SK-N-SH (cell line): ENCODE measurements at regions not wholly inside any gene's neighbourhood (a gene's known extent, or its start where the extent isn't known, plus 50 kb on each side); places are given as distances from the start of the nearest gene placed in this dataset.

ENCODE experiments used
- CTCF ChIA-PET: fragments of 300-600, 350-600 bp; formaldehyde crosslinking; extraction: SDS; loops from one replicate; lab custom pipeline; 2021; lab: Yijun Ruan, JAX
- POLR2A ChIA-PET: fragments of 350-600 bp; sonication (Branson Sonifier 250); formaldehyde crosslinking; extraction: SDS; loops from one replicate; lab custom pipeline; 2020; ENCODE audit warnings: antibody characterized with exemption, inconsistent platforms; lab: Yijun Ruan, JAX
- DNase-seq: peaks from one replicate; pipeline ENCODE4 v3.0.0; 2012
- H2AFZ ChIP-seq: fragments of 200-600 bp; sonication (generic); 2 replicates; pipeline ENCODE4 v1.8.1; 2016; ENCODE audit warnings: antibody characterized with exemption, mild to moderate bottlenecking, low read depth
- H3F3A ChIP-seq: fragments of 200-600 bp; sonication (generic); replicated peaks from 2 replicates; pipeline ENCODE3; 2016; ENCODE audit warnings: antibody characterized with exemption, mild to moderate bottlenecking; ENCODE audit not compliant: insufficient read depth
- H3K27ac ChIP-seq, 2 experiments: fragments of 200-500 bp in 1 of 2; fragments of 200-600 bp in 1 of 2; sonication (Bioruptor generic) in 1 of 2; sonication (generic), shearing (Covaris generic) in 1 of 2; 2 replicates each; pipeline versions ENCODE4 v1.5.1 to v1.6.1; 2014 to 2016; ENCODE audit warnings: low read depth in 2 of 2, inconsistent platforms in 1 of 2, low read length in 1 of 2, mild to moderate bottlenecking in 1 of 2, mixed read lengths in 1 of 2
- H3K27me3 ChIP-seq: fragments of 200-600 bp; sonication (generic), shearing (Covaris generic); 2 replicates; pipeline ENCODE4 v1.6.1; 2016; ENCODE audit warnings: mixed run types; ENCODE audit not compliant: insufficient read depth
- H3K36me3 ChIP-seq, 2 experiments: fragments of 200-500 bp in 1 of 2; fragments of 200-600 bp in 1 of 2; sonication (Bioruptor generic) in 1 of 2; sonication (generic) in 1 of 2; replicated peaks in 1 of 2; 2 replicates each; pipeline versions ENCODE3 to v1.5.1; 2014 to 2016; ENCODE audit warnings: low read length in 1 of 2, mild to moderate bottlenecking in 1 of 2; ENCODE audit not compliant: insufficient read depth in 2 of 2, control insufficient read depth in 1 of 2
- H3K4me1 ChIP-seq, 2 experiments: fragments of 200-500 bp in 1 of 2; fragments of 200-600 bp in 1 of 2; sonication (Bioruptor generic) in 1 of 2; sonication (generic), shearing (Covaris generic) in 1 of 2; 2 replicates each; pipeline versions ENCODE4 v1.5.1 to v1.6.1; 2014 to 2016; ENCODE audit warnings: low read depth in 1 of 2, low read length in 1 of 2, mixed run types in 1 of 2; ENCODE audit not compliant: insufficient read depth in 2 of 2, control insufficient read depth in 1 of 2
- H3K4me2 ChIP-seq: fragments of 200-600 bp; sonication (generic), shearing (Covaris generic); 2 replicates; pipeline ENCODE4 v1.6.1; 2017; ENCODE audit warnings: mixed run types
- H3K4me3 ChIP-seq, 2 experiments: fragments of 200-500 bp in 1 of 2; fragments of 200-600 bp in 1 of 2; sonication (Bioruptor generic) in 1 of 2; sonication (generic), shearing (Covaris generic) in 1 of 2; 2 replicates each; pipeline versions ENCODE4 v1.5.1 to v1.8.1; 2014 to 2016; ENCODE audit warnings: low read depth in 2 of 2, inconsistent platforms in 1 of 2, low read length in 1 of 2, mild to moderate bottlenecking in 1 of 2, mixed read lengths in 1 of 2, moderate library complexity in 1 of 2
- H3K79me2 ChIP-seq: fragments of 200-600 bp; sonication (generic); 2 replicates; pipeline ENCODE4 v1.8.1; 2017; ENCODE audit warnings: mild to moderate bottlenecking; ENCODE audit not compliant: insufficient read depth
- H3K9ac ChIP-seq: fragments of 200-600 bp; sonication (generic); 2 replicates; pipeline ENCODE4 v1.6.1; 2017; ENCODE audit warnings: mixed run types
- H3K9me2 ChIP-seq: fragments of 200-600 bp; sonication (generic); 2 replicates; pipeline ENCODE4 v1.6.1; 2017; ENCODE audit warnings: mixed run types
- H3K9me3 ChIP-seq: fragments of 200-600 bp; sonication (generic); 2 replicates; pipeline ENCODE4 v1.6.1; 2017; ENCODE audit warnings: mixed run types, mild to moderate bottlenecking, moderate library complexity
- H4K20me1 ChIP-seq: fragments of 200-600 bp; sonication (generic); 2 replicates; pipeline ENCODE4 v1.6.1; 2017; ENCODE audit warnings: mild to moderate bottlenecking, mixed run types; ENCODE audit not compliant: insufficient read depth
- CTCF ChIP-seq: fragments of 200-600 bp; sonication (generic); IDR thresholded peaks from 2 replicates; pipeline ENCODE4 v1.6.1; 2017; ENCODE audit warnings: antibody characterized with exemption, mild to moderate bottlenecking, moderate library complexity
- EP300 ChIP-seq, 2 experiments: IDR thresholded peaks; 2 replicates each; pipeline versions ENCODE4 v1.4.0 to v1.6.1; 2012; ENCODE audit warnings: borderline replicate concordance in 1 of 2, low read depth in 1 of 2, low read length in 1 of 2
- EZH2phosphoT487 ChIP-seq: fragments of 200-600 bp; sonication (generic); IDR thresholded peaks from 2 replicates; pipeline ENCODE4 v1.6.1; 2017; ENCODE audit warnings: low read depth, mixed run types, mild to moderate bottlenecking, antibody characterized with exemption, moderate library complexity, borderline replicate concordance
- FOSL2 ChIP-seq: IDR thresholded peaks from 2 replicates; pipeline ENCODE4 v1.4.0; 2012; ENCODE audit warnings: low read depth, mild to moderate bottlenecking, moderate library complexity, borderline replicate concordance
- FOXJ3 ChIP-seq: sonication (generic); formaldehyde crosslinking; IDR thresholded peaks from 2 replicates; pipeline ENCODE4 v1.5.1; 2020; ENCODE audit warnings: mild to moderate bottlenecking, missing genetic modification reagents
- GABPA ChIP-seq: IDR thresholded peaks from 2 replicates; pipeline ENCODE4 v1.4.0; 2012; ENCODE audit warnings: low read depth, mild to moderate bottlenecking
- GATA2 ChIP-seq: sonication (generic); formaldehyde crosslinking; IDR thresholded peaks from 2 replicates; pipeline ENCODE4 v1.5.0; 2020; ENCODE audit warnings: mild to moderate bottlenecking, missing genetic modification reagents
- IRF3 ChIP-seq: fragments of 150-350 bp; IDR thresholded peaks from 2 replicates; pipeline ENCODE4 v1.6.1; 2016; ENCODE audit warnings: mild to moderate bottlenecking, low read depth, low read length
- JUND ChIP-seq: IDR thresholded peaks from 2 replicates; pipeline ENCODE4 v1.4.0; 2012
- MAX ChIP-seq: IDR thresholded peaks from 2 replicates; pipeline ENCODE4 v1.4.0; 2012; ENCODE audit warnings: low read depth
- MEF2A ChIP-seq: IDR thresholded peaks from 2 replicates; pipeline ENCODE4 v1.4.0; 2012; ENCODE audit warnings: low read depth, borderline replicate concordance
- NFIC ChIP-seq: IDR thresholded peaks from 2 replicates; pipeline ENCODE4 v1.4.0; 2012; ENCODE audit warnings: borderline replicate concordance
- NRF1 ChIP-seq: IDR thresholded peaks from 2 replicates; pipeline ENCODE4 v1.6.1; 2012; ENCODE audit warnings: low read depth, mild to moderate bottlenecking, low read length
- PBX3 ChIP-seq: IDR thresholded peaks from 2 replicates; pipeline ENCODE4; 2012
- POLR2AphosphoS5 ChIP-seq: IDR thresholded peaks from 2 replicates; pipeline ENCODE4 v1.6.1; 2012; ENCODE audit warnings: low read depth, low read length
- RAD21 ChIP-seq: IDR thresholded peaks from 2 replicates; pipeline ENCODE4 v1.6.1; 2012; ENCODE audit warnings: mild to moderate bottlenecking, low read length
- RCOR1 ChIP-seq: fragments of 150-350 bp; IDR thresholded peaks from 2 replicates; pipeline ENCODE4 v1.6.1; 2017; ENCODE audit warnings: antibody characterized with exemption, low read length
- RXRA ChIP-seq: IDR thresholded peaks from 2 replicates; pipeline ENCODE4 v1.4.0; 2012; ENCODE audit warnings: low read depth, mild to moderate bottlenecking, borderline replicate concordance
- SMC3 ChIP-seq: IDR thresholded peaks from 2 replicates; pipeline ENCODE4 v1.6.1; 2012; ENCODE audit warnings: low read depth, low read length, improper control_type of control experiment
- TAF1 ChIP-seq: IDR thresholded peaks from 2 replicates; pipeline ENCODE4 v1.6.1; 2012; ENCODE audit warnings: low read depth, mild to moderate bottlenecking, low read length, moderate library complexity, borderline replicate concordance
- USF1 ChIP-seq: IDR thresholded peaks from 2 replicates; pipeline ENCODE4 v1.4.0; 2012; ENCODE audit warnings: low read depth, borderline replicate concordance
- YY1 ChIP-seq: IDR thresholded peaks from 2 replicates; pipeline ENCODE4 v1.4.0; 2012; ENCODE audit warnings: low read depth, mild to moderate bottlenecking
- WGBS: methylation state at CpG from one replicate; pipeline ENCODE4 v1.1.6; 2017; ENCODE audit warnings: low lambda C conversion rate; 5-methylcytosine and 5-hydroxymethylcytosine counted together

GRCh38 chr2:7109533-7109885 lies 192.3 kb downstream of the RNF144A start:
- TF ChIP-seq JUND: no peak
- TF ChIP-seq POLR2AphosphoS5: no peak
- no peak for TF ChIP-seq GATA2 (CRISPR knock-in tag)
- no peak for TF ChIP-seq SMC3
- TF ChIP-seq YY1: no peak
- no peak for TF ChIP-seq CTCF
- no peak for TF ChIP-seq EP300 (IDR thresholded peaks at IDR 0.05; ENCODE audit: borderline replicate concordance in 1 of 2, low read depth in 1 of 2, low read length in 1 of 2)
- no peak for TF ChIP-seq RXRA
- no peak for TF ChIP-seq NFIC
- TF ChIP-seq, all 33 proteins: peak for 0
- H3K4me2 ChIP-seq: no peak overlapping the region
- no peaks in the 10 kb centered on the region for H3K9me3 ChIP-seq
- no peaks in the 10 kb centered on the region for H3K9me2 ChIP-seq
- POLR2A ChIA-PET: no interaction called here
- H3K36me3 ChIP-seq: no peaks in the 10 kb centered on the region
- 89% methylated on average over 6 of the region's 6 CpGs for WGBS
- no peak overlapping the region for H2AFZ ChIP-seq
- no peaks in the 10 kb centered on the region for H3K27me3 ChIP-seq
- no peak overlapping the region for H3K9ac ChIP-seq
- no peak overlapping the region for H3K27ac ChIP-seq
- H4K20me1 ChIP-seq: no peaks in the 10 kb centered on the region
- H3K4me1 ChIP-seq: no peaks in the 10 kb centered on the region
- H3K79me2 ChIP-seq: no peaks in the 10 kb centered on the region
- DNase-seq: no peak
- no peak overlapping the region for H3K4me3 ChIP-seq
- CTCF ChIA-PET: interaction anchor here (5.5 to 8.8 kb wide), 3 partner anchors 8 to 65 kb away, joined by 22 to 106 read pairs (median 55); no protein-coding TSS in a partner anchor
- no peaks in the 10 kb centered on the region for H3F3A ChIP-seq

GRCh38 chr2:7111626-7112025 lies 194.4 kb downstream of the RNF144A start:
- Histone ChIP-seq H3K9me2 (no peaks in the 10 kb centered on the region), H3K4me2 (no peak overlapping the region), H3K4me1 (no peaks in the 10 kb centered on the region), H2AFZ (no peak overlapping the region), H3K27ac (no peak overlapping the region), H3K4me3 (no peak overlapping the region), H3K9ac (no peak overlapping the region), H3K36me3 (no peaks in the 10 kb centered on the region), H3K9me3 (no peaks in the 10 kb centered on the region), H3K27me3 (no peaks in the 10 kb centered on the region), H3K79me2 (no peaks in the 10 kb centered on the region), H3F3A (no peaks in the 10 kb centered on the region), H4K20me1 (no peaks in the 10 kb centered on the region)
- DNase-seq: no peak
- ChIA-PET POLR2A (no interaction called here), CTCF (interaction anchor here (0.6 to 7.1 kb wide), 13 partner anchors 8 to 1650 kb away, joined by 3 to 106 read pairs (median 3); no protein-coding TSS in a partner anchor)
- TF ChIP-seq NFIC (no peak), YY1 (no peak), GABPA (no peak), TAF1 (no peak), SMC3 (peak; percentile 54; the same call in 1 of the 2 replicates), EZH2phosphoT487 (no peak), FOXJ3 (CRISPR knock-in tag) (no peak), MEF2A (no peak), FOSL2 (no peak), RCOR1 (no peak), NRF1 (no peak), RAD21 (peak; percentile 53), PBX3 (no peak), USF1 (no peak), MAX (no peak), POLR2AphosphoS5 (no peak), CTCF (peak; percentile 26; the same call in 1 of the 2 replicates), IRF3 (no peak)
